HK-2 (cell line): ENCODE measurements at regions not wholly inside any gene's neighbourhood (a gene's known extent, or its start where the extent isn't known, plus 50 kb on each side); places are given as distances from the start of the nearest gene placed in this dataset.
"Not testable (repeated sequence)": the region's sequence is repeated elsewhere in the genome, so short reads cannot be mapped to it uniquely, and the experiment has no call there.

Experiments
- DNase-seq: peaks from one replicate; pipeline ENCODE4 v3.0.0-alpha.2; 2018; ENCODE audit not compliant: unreplicated experiment

GRCh38 chr1:8169364-8170058 is 143.4 kb upstream of the ERRFI1 start:
- DNase-seq = peak; percentile 61

GRCh38 chr1:8167936-8168335 is 141.8 kb upstream of the ERRFI1 start:
- DNase-seq = no peak

- DNase-seq = no peak
Observed at GRCh38 chr1:8166406-8166805, 140.3 kb upstream of the ERRFI1 start.

DNA sequence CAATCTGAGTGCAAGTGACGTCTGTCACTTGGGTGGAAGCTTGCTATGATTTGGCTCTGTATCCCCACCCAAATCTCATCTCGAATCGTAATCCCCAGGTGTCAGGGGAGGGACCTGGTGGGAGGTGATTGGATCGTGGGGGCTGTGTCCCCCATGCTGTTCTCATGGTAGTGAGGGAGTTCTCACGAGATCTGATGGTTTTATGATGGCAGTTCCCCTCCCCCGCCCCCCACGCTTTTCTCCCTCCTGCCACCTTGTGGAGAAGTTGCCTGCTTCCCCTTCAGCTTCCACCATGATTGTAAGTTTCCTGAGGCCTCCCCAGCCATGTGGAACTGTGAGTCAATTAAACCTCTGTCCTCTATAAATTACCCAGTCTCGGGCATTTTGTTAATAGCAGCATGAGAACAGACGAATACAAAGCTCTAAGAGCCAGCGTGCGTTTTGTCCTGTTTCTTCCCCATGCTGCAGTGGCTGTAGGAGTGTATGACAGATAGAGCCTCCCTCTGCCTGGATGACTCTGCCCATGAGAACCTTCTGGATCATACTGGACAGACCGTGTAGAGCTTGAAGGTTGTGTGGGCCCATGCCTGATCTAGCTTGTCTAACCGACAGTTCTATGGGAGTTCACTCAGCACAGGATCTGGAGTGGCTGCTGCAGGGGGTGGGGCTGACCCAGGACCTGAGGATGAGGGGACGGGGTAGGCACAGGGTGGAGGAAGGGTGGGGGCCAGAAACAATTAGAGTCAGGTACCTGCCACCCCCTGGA is 139.7 kb upstream of the ERRFI1 start:
- DNase-seq = no peak

GRCh38 chr1:8164670-8165069 is 138.6 kb upstream of the ERRFI1 start:
- no peak for DNase-seq

DNA sequence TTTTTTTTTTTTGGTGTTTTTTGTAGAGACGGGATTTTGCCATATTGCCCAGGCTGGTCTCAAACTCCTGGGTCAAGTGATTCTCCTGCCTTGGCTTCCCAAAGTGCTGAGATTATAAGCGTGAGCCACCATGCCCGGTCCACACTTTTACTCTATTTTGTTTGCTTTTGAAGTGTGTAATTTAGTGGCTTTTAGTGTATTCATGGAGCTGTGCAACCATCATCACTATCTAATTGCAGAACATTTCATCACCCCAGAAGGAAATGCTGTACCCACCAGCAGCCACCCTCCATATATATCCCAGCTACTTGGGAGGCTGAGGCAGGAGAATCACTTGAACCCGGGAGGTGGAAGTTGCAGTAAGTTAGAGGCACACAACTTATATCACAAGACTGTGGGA is 136.9 kb upstream of the ERRFI1 start:
- DNase-seq = no peak

DNA sequence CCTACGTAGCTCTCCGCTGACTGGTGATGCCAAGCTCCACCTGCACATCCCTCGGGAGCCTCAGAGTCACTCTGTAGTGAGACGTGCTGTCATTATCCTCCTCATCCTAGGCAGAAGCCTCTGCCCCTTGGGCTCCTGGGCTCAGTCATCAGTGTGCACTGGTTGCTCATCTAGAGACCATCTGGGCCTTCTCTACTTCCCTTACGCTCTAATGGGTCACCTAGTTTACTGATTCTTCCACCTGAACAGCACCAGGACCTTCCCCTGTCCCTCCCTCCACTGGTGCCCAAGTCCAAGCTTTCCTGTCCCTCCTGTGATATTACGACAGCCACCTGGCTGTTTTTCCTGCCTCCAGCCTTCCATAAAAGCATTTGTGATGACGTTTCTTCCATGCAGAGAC is 136.1 kb upstream of the ERRFI1 start:
- DNase-seq = no peak

DNA sequence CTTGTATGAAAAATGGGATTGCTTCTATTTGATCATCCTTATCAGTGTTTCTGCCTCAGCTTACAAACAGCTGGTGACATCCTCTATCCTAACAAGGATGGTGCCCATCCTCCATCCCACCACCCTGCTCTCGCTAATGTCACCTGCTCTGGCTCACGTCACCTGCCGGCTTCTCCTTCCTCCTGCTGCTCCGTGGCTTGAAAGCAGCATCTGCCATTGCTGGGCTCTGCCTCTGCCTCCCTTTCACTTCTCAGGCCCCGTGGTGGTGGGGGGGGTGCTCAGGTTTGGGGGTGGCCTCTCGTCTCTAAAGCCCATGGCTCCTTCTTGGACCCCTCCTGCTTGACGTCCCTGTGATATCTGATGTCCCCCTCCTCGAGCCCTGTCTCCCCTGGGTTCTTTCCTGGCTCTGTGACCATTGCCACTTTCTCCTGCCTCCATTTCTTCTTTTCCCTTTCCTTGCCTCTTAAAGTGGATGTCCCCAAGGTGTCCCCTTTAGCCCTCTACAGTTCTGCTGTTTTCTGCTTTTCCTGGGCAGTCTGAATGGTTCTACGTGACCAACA is 135.5 kb upstream of the ERRFI1 start:
- DNase-seq = no peak

DNA sequence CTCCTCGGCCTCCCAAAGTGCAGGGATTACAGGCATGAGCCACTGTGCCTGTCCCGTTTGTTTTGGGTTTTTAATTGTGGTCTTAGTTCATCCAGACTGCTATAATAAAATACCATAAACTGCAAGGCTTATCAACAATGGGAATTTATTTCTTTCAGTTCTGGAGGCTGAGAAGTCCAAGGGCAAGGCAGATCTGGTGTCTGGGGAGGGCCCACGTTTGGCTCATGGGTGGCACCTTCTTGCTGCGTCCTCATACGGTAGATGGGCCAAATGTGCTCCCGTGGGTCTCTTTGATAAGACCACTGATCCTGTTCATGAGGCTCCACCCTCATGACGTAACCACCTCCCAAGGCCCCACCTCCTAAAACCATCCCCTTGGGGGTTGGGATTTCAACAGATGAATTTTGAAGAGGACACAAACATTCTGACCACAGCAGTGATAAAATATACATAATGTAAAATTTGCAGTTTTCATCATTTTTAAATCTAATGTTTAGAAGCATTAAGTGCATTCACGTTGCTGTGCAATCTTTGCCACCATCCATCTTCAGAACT is 133.4 kb upstream of the ERRFI1 start:
- no peak for DNase-seq

- no peak for DNase-seq
Observed at GRCh38 chr1:8158995-8159394, 132.9 kb upstream of the ERRFI1 start.

GRCh38 chr1:8157765-8158164 is 131.7 kb upstream of the ERRFI1 start:
- no peak for DNase-seq

DNA sequence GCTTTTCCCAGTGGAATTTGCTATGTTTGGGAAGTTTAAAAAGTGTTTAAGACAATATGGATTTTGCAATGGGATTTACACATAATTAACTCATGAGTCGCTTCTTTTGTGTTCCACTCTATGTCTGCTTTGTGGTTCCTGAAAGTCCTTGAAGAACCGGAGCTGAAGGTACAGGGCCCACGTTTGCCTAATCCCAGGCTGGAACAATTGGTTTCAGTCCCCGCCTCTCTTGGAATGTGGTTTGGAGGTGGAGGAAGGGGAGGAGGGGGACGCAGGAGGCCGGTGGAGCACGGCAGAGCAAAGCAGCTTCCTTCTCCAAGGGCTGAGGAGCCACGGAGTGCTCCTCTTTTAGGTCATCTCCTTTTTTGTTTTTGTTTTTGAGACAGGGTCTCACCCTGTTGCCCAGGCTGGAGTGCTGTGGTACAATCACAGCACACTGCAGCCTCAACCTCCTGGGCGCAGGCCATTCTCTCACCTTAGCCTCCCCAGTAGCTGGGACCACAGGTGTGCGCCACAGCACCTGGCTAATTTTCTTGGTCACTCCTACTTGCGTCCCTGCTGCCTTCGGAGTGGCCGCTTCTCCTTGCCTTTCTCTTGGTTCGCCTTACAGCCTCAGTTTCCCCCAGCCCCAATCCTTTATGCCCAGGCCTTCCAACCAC is 129.5 kb upstream of the ERRFI1 start:
- DNase-seq = peak; percentile 38

DNA sequence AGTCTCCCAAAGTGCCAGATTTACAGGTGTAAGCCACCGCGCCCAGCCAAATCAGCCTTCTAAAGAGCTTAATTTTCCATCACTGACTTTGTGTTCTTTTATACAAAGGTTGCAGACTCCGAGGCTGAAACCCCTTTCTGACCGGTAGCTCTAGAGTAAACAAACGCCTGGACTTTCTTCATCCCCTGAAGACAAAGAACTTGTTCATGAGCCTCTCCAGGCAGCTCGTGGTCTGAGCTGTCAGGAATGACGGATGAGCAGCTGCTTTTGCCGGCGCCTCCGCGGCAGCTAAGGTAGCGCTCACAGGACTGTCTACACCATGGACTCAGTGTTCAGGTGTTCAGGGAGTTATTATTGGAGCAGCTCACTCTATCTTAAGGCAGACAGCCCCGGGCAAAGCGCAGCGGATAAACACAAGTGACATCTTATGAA is 128.5 kb upstream of the ERRFI1 start:
- DNase-seq = peak; percentile 57

DNA sequence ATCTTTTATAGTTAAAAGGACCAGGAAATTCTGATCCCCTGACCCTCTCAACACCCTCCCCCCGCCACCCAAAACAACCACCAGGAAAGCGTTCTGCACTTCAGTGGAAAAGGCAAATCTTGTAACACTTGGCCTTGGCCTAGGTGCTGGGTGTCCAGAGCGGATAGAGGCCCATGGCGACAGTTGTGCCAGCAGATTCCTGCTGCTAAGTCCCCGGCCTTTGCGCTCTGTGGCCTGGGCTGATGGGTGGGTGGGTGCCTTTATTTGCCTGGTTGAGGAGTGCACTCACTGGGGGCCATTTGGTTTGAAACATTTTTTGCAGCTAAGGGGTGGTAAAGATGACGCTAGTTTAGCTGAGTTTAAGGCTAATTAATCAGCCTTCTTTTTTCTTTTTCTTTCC is 127.9 kb upstream of the ERRFI1 start:
- no peak for DNase-seq

DNA sequence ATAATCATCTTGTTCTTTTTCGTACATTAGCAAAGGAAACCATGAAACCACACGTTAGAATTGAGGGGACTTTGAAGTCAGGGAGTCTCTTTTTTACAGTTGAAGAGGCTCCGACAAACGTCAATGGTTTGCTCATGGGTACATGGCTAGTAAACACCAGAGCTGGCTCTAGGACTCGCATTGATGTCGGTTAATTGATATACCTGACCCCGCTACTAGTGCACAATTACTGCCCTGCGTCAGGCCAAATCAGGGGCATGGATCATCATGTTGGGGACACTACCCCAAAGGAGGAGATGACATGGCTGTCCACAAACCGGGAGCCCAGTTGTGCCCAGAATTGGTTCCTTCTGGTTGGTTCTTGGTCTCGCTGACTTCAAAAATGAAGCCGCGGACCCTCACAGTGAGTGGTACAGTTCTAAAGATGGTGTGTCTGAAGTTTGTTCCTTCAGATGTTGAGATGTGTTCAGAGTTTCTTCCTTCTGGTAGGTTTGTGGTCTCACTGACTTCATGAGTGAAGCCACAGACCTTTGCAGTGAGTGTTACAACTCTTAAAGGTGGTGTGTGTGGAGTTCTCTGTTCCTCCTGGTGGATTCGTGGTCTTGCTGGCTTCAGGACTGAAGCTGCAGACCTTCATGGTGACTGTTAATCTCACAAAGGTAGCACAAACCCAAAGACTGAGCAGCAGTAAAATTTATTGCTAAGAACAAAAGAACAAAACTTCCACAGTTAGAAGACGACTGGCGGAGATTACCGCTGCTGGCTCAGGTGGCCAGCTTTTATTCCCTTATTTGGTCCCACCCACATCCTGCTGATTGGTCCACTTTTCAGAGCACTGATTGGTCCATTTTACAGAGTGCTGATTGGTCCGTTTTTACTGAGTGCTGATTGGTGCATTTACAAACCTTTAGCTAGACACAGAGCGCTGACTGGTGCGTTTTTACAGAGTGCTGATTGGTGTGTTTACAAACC is 126.9 kb upstream of the ERRFI1 start:
- DNase-seq = no peak

GRCh38 chr1:8151647-8152046 is 125.5 kb upstream of the ERRFI1 start:
- no peak for DNase-seq

DNA sequence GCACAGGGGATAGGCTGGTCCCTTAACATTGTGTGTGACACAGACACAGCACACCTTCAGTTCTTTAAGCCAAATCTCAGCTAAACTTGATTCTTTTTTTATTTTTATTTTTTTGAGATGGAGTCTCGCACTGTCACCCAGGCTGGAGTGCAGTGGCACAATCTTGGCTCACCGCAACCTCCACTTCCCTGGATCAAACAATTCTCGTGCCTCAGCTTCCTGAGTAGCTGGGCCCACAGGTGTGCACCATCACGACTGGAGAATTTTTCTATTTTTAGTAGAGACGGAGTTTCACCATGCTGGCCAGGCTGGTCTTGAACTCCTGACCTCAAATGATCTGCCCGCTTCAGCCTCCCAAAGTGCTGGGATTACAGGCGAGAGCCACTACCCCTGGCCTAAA is 123.6 kb upstream of the ERRFI1 start:
- not testable (repeated sequence) for DNase-seq

- no peak for DNase-seq
Observed at GRCh38 chr1:8147956-8148355, 121.8 kb upstream of the ERRFI1 start.

- DNase-seq = no peak
Observed at GRCh38 chr1:8146257-8146855, 120.2 kb upstream of the ERRFI1 start.

DNA sequence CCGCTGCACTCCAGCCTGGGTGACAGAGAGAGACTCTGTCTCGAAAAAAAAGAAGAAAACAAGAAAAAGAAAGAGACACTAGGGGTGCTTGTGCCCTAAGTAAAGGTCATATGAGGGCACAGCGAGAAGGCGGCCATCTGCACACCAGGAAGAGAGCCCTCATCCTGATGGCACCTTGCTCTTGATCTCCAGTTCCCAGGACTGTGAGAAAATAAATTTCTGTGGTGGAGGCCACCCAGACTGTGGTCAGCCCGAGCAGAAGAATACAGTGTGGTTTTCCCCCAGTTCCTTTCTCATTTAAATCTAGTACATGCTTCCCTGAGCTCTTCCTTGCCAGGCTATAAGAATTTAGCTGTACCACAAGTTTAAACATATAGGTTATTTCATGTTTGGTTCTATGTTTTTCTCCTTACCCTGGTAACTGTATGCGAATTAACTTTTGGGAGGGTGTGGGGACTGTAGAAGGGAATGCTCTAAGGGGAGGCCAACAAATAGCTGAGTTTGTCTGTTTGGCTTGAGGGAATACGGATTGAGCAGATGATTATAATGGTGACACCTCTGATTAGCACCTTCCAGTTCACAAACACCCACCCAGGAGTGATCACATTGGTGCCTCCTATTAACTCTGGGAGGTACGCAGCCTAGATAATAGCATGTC is 119.6 kb upstream of the ERRFI1 start:
- no peak for DNase-seq
